Progenitor cell of endocrine pancreas (in vitro differentiated cells): ENCODE measurements at regions not wholly inside any gene's neighbourhood (a gene's known extent, or its start where the extent isn't known, plus 50 kb on each side); places are given as distances from the start of the nearest gene placed in this dataset.

Experiments
- DNase-seq: peaks from one replicate; pipeline ENCODE4 v3.0.0; 2021; ENCODE audit warnings: low spot score; ENCODE audit not compliant: unreplicated experiment
- H3K27ac Mint-ChIP-seq: 2 replicates; pipeline ENCODE4 v1.8.0; 2021; ENCODE audit warnings: mild to moderate bottlenecking, moderate library complexity, mixed read lengths
- H3K27me3 Mint-ChIP-seq: 2 replicates; pipeline ENCODE4 v1.8.0; 2021; ENCODE audit warnings: mixed read lengths
- H3K36me3 Mint-ChIP-seq: 2 replicates; pipeline ENCODE4 v1.8.0; 2022; ENCODE audit warnings: mixed read lengths; ENCODE audit not compliant: insufficient read depth
- H3K4me1 Mint-ChIP-seq: 2 replicates; pipeline ENCODE4 v1.8.0; 2021; ENCODE audit warnings: low read depth, mixed read lengths
- H3K4me3 Mint-ChIP-seq: 2 replicates; pipeline ENCODE4 v1.8.0; 2021; ENCODE audit warnings: low read depth, mild to moderate bottlenecking, moderate library complexity, mixed read lengths
- H3K9me3 Mint-ChIP-seq: 2 replicates; pipeline ENCODE4 v1.8.0; 2021; ENCODE audit warnings: low read depth, mixed read lengths
- TF ChIP-seq, protein P1 (sequence below): fragments of 200-600 bp; sonication (generic); IDR thresholded peaks from one replicate; pipeline ENCODE4 v1.5.0; 2021; ENCODE audit warnings: antibody characterized with exemption, mild to moderate bottlenecking; ENCODE audit not compliant: unreplicated experiment

- Mint-ChIP-seq H3K4me1 (no peaks in the 10 kb centered on the region), H3K4me3 (no peak overlapping the region), H3K36me3 (peaks cover 1% of the 10 kb centered on the region), H3K27me3 (no peaks in the 10 kb centered on the region), H3K27ac (no peak overlapping the region), H3K9me3 (peaks cover 3% of the 10 kb centered on the region)
- TF ChIP-seq, protein P1, sequence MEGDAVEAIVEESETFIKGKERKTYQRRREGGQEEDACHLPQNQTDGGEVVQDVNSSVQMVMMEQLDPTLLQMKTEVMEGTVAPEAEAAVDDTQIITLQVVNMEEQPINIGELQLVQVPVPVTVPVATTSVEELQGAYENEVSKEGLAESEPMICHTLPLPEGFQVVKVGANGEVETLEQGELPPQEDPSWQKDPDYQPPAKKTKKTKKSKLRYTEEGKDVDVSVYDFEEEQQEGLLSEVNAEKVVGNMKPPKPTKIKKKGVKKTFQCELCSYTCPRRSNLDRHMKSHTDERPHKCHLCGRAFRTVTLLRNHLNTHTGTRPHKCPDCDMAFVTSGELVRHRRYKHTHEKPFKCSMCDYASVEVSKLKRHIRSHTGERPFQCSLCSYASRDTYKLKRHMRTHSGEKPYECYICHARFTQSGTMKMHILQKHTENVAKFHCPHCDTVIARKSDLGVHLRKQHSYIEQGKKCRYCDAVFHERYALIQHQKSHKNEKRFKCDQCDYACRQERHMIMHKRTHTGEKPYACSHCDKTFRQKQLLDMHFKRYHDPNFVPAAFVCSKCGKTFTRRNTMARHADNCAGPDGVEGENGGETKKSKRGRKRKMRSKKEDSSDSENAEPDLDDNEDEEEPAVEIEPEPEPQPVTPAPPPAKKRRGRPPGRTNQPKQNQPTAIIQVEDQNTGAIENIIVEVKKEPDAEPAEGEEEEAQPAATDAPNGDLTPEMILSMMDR, result no peak
- DNase-seq, result no peak
Observed at GRCh38 chr3:106642161-106642560, 735.1 kb upstream of the CCDC54 start.

GRCh38 chr3:106643684-106644161 lies 733.5 kb upstream of the CCDC54 start:
- no peak overlapping the region for H3K27ac Mint-ChIP-seq
- H3K4me3 Mint-ChIP-seq, result no peak overlapping the region
- TF ChIP-seq, protein P1, result no peak
- H3K36me3 Mint-ChIP-seq, result peaks cover 1% of the 10 kb centered on the region
- no peak for DNase-seq
- peaks cover 3% of the 10 kb centered on the region for H3K9me3 Mint-ChIP-seq
- H3K27me3 Mint-ChIP-seq, result no peaks in the 10 kb centered on the region
- H3K4me1 Mint-ChIP-seq, result no peaks in the 10 kb centered on the region

DNA sequence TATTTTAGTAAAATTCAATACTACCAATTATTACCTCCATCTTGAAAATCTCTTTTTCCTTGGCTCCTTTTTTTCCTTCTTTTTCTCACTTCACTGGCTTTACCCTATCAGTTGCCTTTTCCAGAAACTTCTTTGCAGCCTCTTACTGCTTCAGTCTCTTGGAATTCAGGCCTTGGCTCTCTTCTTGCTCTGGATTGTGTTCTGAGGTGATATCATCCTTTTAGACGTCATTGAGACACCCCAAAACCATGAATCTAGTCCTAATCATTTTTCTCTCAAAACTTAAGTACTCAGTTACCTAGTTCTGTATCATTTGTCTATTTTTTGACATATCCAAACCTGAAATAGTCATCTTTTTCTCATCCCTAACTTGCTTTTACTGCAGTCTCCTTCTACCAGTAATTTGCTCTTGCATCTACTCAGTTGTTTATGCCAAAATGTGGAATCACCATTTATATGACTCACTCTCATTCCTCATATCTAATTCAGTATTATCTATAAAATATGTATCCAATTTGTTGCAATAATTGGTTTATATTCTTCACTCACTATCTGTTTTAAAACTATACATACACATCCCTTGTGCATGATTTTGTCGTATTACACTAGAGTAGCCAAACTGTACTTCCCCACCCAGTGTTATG lies 703.2 kb upstream of the CCDC54 start:
- no peaks in the 10 kb centered on the region for H3K27me3 Mint-ChIP-seq
- TF ChIP-seq, protein P1, result no peak
- H3K36me3 Mint-ChIP-seq, result no peaks in the 10 kb centered on the region
- H3K27ac Mint-ChIP-seq, result no peak overlapping the region
- no peaks in the 10 kb centered on the region for H3K9me3 Mint-ChIP-seq
- no peak overlapping the region for H3K4me3 Mint-ChIP-seq
- H3K4me1 Mint-ChIP-seq, result no peaks in the 10 kb centered on the region
- DNase-seq, result no peak

- no peak overlapping the region for H3K27ac Mint-ChIP-seq
- H3K36me3 Mint-ChIP-seq, result no peaks in the 10 kb centered on the region
- TF ChIP-seq, protein P1, result no peak
- DNase-seq, result no peak
- H3K27me3 Mint-ChIP-seq, result no peaks in the 10 kb centered on the region
- H3K4me3 Mint-ChIP-seq, result no peak overlapping the region
- H3K4me1 Mint-ChIP-seq, result no peaks in the 10 kb centered on the region
- H3K9me3 Mint-ChIP-seq, result no peaks in the 10 kb centered on the region
Observed at GRCh38 chr3:106675451-106675850, 701.8 kb upstream of the CCDC54 start.

GRCh38 chr3:106678657-106679390 lies 698.4 kb upstream of the CCDC54 start:
- Mint-ChIP-seq H3K36me3 (no peaks in the 10 kb centered on the region), H3K9me3 (no peaks in the 10 kb centered on the region), H3K4me1 (peaks cover 2% of the 10 kb centered on the region), H3K4me3 (no peak overlapping the region), H3K27ac (no peak overlapping the region), H3K27me3 (no peaks in the 10 kb centered on the region)
- TF ChIP-seq, protein P1, result no peak
- no peak for DNase-seq
